Neutrophil (primary cell): ENCODE measurements at regions not wholly inside any gene's neighbourhood (a gene's known extent, or its start where the extent isn't known, plus 50 kb on each side); places are given as distances from the start of the nearest gene placed in this dataset.

ENCODE experiments used
- H3K27ac ChIP-seq: fragments of 200-600 bp; sonication (generic); 2 replicates; pipeline ENCODE4 v1.5.1; 2016; ENCODE audit warnings: mild to moderate bottlenecking, moderate library complexity
- H3K27me3 ChIP-seq: fragments of 200-600 bp; sonication (generic); 2 replicates; pipeline ENCODE4 v1.6.0; 2016; ENCODE audit warnings: mild to moderate bottlenecking
- H3K36me3 ChIP-seq: fragments of 200-600 bp; sonication (generic); 2 replicates; pipeline ENCODE4 v1.5.1; 2017
- H3K4me1 ChIP-seq, 2 experiments: fragments of 200-600 bp in 1 of 2; sonication (generic) in 1 of 2; 1 replicate in 1 of 2; 2 replicates in 1 of 2; pipeline versions ENCODE4 v1.5.1 to v1.6.1; 2013 to 2016; ENCODE audit warnings: low read depth in 1 of 2, low read length in 1 of 2, mild to moderate bottlenecking in 1 of 2, moderate library complexity in 1 of 2; ENCODE audit not compliant: control insufficient read depth in 1 of 2, insufficient read depth in 1 of 2
- H3K4me3 ChIP-seq, 2 experiments: fragments of 200-600 bp in 1 of 2; sonication (generic) in 1 of 2; 1 replicate in 1 of 2; 2 replicates in 1 of 2; pipeline ENCODE4 v1.5.1; 2013 to 2016; ENCODE audit warnings: low read depth in 1 of 2, low read length in 1 of 2, mild to moderate bottlenecking in 1 of 2, moderate library complexity in 1 of 2
- H3K9me3 ChIP-seq: fragments of 200-600 bp; sonication (generic); 2 replicates; pipeline ENCODE4 v1.5.1; 2016
- CTCF ChIP-seq: fragments of 200-600 bp; sonication (generic); IDR thresholded peaks from 2 replicates; pipeline ENCODE4 v1.5.1; 2016; ENCODE audit warnings: antibody characterized with exemption

- Histone ChIP-seq H3K4me1 (no peaks in the 10 kb centered on the region), H3K36me3 (no peaks in the 10 kb centered on the region), H3K4me3 (no peak overlapping the region), H3K27ac (no peak overlapping the region), H3K27me3 (no peaks in the 10 kb centered on the region), H3K9me3 (no peaks in the 10 kb centered on the region)
- TF ChIP-seq CTCF: no peak
These were observed 419.4 kb downstream of the PMP22 start for GRCh38 chr17:14845591-14846281.

- Histone ChIP-seq H3K4me1 (no peaks in the 10 kb centered on the region), H3K9me3 (no peaks in the 10 kb centered on the region), H3K27me3 (no peaks in the 10 kb centered on the region), H3K36me3 (no peaks in the 10 kb centered on the region), H3K27ac (no peak overlapping the region), H3K4me3 (no peak overlapping the region)
- no peak for TF ChIP-seq CTCF
These were observed 421.9 kb downstream of the PMP22 start for GRCh38 chr17:14843086-14843795.

- no peaks in the 10 kb centered on the region for H3K36me3 ChIP-seq
- H3K4me1 ChIP-seq: no peaks in the 10 kb centered on the region
- H3K27ac ChIP-seq: no peak overlapping the region
- no peak overlapping the region for H3K4me3 ChIP-seq
- no peaks in the 10 kb centered on the region for H3K9me3 ChIP-seq
- TF ChIP-seq CTCF: no peak
- H3K27me3 ChIP-seq: no peaks in the 10 kb centered on the region
These were observed 424.4 kb downstream of the PMP22 start for GRCh38 chr17:14840616-14841231.

GRCh38 chr17:14838567-14838966 is 426.6 kb downstream of the PMP22 start:
- Histone ChIP-seq H3K4me1 (no peaks in the 10 kb centered on the region), H3K27ac (no peak overlapping the region), H3K9me3 (no peaks in the 10 kb centered on the region), H3K4me3 (no peak overlapping the region), H3K36me3 (no peaks in the 10 kb centered on the region), H3K27me3 (no peaks in the 10 kb centered on the region)
- TF ChIP-seq CTCF: no peak

GRCh38 chr17:14833201-14833785 is 431.8 kb downstream of the PMP22 start:
- Histone ChIP-seq H3K27ac (no peak overlapping the region), H3K4me3 (no peak overlapping the region), H3K9me3 (no peaks in the 10 kb centered on the region), H3K27me3 (no peaks in the 10 kb centered on the region), H3K4me1 (peaks cover 4 to 5% of the 10 kb centered on the region in 2 experiments), H3K36me3 (no peaks in the 10 kb centered on the region)
- TF ChIP-seq CTCF: no peak
